22Rv1 (cell line): ENCODE measurements at regions not wholly inside any gene's neighbourhood (a gene's known extent, or its start where the extent isn't known, plus 50 kb on each side); places are given as distances from the start of the nearest gene placed in this dataset.

Experiments used
- CTCF ChIP-seq: fragments of 450-650 bp; IDR thresholded peaks from 2 replicates; pipeline ENCODE4 v1.5.1; 2017; ENCODE audit warnings: mild to moderate bottlenecking
- ZFX ChIP-seq: fragments of 450-650 bp; IDR thresholded peaks from 2 replicates; pipeline ENCODE4 v1.6.1; 2017; ENCODE audit warnings: antibody characterized with exemption, borderline replicate concordance

GRCh38 chr10:55943403-55943802 lies 417.7 kb downstream of the ZWINT start:
- TF ChIP-seq CTCF (no peak), ZFX (no peak)
